Heart right ventricle (tissue), 16 donors: ENCODE measurements at regions not wholly inside any gene's neighbourhood (a gene's known extent, or its start where the extent isn't known, plus 50 kb on each side); places are given as distances from the start of the nearest gene placed in this dataset.
"Not testable (repeated sequence)": the region's sequence is repeated elsewhere in the genome, so short reads cannot be mapped to it uniquely, and the experiment has no call there.

Experiments used
- ATAC-seq, 8 donors: fragments of 200-7000 bp; cut with Tn5 transposase; one replicate each; pipeline ENCODE4 v1.9.1; 2020; ENCODE audit warnings: mild to moderate bottlenecking in 8 of 8, moderate library complexity in 8 of 8, moderate number of reproducible peaks in 1 of 8
- DNase-seq, 2 donors: peaks; one replicate each; pipeline ENCODE4 v3.0.0-alpha.2; 2020
- H3K27ac ChIP-seq, 10 donors: fragments of 200-600 bp; sonication (generic) in 2 of 10; one replicate each; pipeline versions ENCODE4 v1.5.0 to v1.8.0; 2020 to 2022; ENCODE audit warnings: mild to moderate bottlenecking in 3 of 10
- H3K27me3 ChIP-seq, 7 donors: fragments of 200-600 bp; one replicate each; pipeline ENCODE4 v1.8.0; 2021 to 2022; ENCODE audit warnings: mild to moderate bottlenecking in 2 of 7
- H3K36me3 ChIP-seq, 9 donors: fragments of 200-600 bp; sonication (generic) in 1 of 9; one replicate each; pipeline versions ENCODE4 v1.5.0 to v1.8.0; 2020 to 2022; ENCODE audit warnings: mild to moderate bottlenecking in 2 of 9
- H3K4me1 ChIP-seq, 9 donors: fragments of 200-600 bp; sonication (generic) in 1 of 9; one replicate each; pipeline versions ENCODE4 v1.5.0 to v1.8.0; 2020 to 2022; ENCODE audit warnings: mild to moderate bottlenecking in 4 of 9
- H3K4me3 ChIP-seq, 10 donors: fragments of 200-600 bp; sonication (generic) in 2 of 10; one replicate each; pipeline versions ENCODE4 v1.5.0 to v1.8.0; 2020 to 2022; ENCODE audit warnings: mild to moderate bottlenecking in 7 of 10, moderate library complexity in 2 of 10
- H3K9me3 ChIP-seq, 11 donors: fragments of 200-600 bp in 10 of 11; sonication (generic) in 2 of 11; one replicate each; pipeline versions ENCODE4 v1.5.0 to v1.8.0; 2013 to 2022; ENCODE audit warnings: mild to moderate bottlenecking in 2 of 11, control low read depth in 1 of 11, moderate library complexity in 1 of 11
- CTCF ChIP-seq, 9 donors: fragments of 200-600 bp; sonication (generic) in 2 of 9; IDR thresholded peaks; one replicate each; pipeline versions ENCODE4 v1.5.0 to v1.8.0; 2021 to 2022; ENCODE audit warnings: antibody characterized with exemption in 9 of 9, mild to moderate bottlenecking in 5 of 9, moderate library complexity in 1 of 9
- WGBS, 2 donors: extraction: QIAGEN DNeasy Blood & Tissue Kit; methylation state at CpG; one replicate each; pipeline ENCODE4 v1.1.7; 2013; ENCODE audit warnings: inconsistent platforms in 1 of 2; 5-methylcytosine and 5-hydroxymethylcytosine counted together
- intact Hi-C, 10 donors: fragments of 100-400 bp; cut with DNase I; formaldehyde crosslinking; loops; one replicate each; pipeline versions ENCODE4 v1.11.1 to v1.14.2; 2022
- donor health status: Arrhythmogenic right ventricular cardiomyopathy.
- donor health status: ischemic (EF 13 %, LVEDD 7.1; RV severe dilation, severe dysfunction).
- donor health status: healthy with polysubstance abuse.
- donor health status: DM: no; HTN: yes; CAD: no.
- donor health status: DM: no; HTN: no; CAD: no.
- donor health status: ischemic (EF 25% LVEDD 6.9; RV normal size, moderate dysfunction).
- donor health status: ischemic (EF 25% LVEDD 5.7; RV mildly dilated, moderate dysfunction).
- donor health status: healthy.
- donor health status: DM: yes; HTN: yes; CAD: no.
- donor health status: Ischemic cardiomyopathy.
- donor health status: ischemic (EF 35%, LVEDD 5.7; RV mildly dilated, moderate dysfunction).
- donor health status: nonischemic (EF 11% LVEDD 7.7; RV severe dilation, severe dysfunction).
- donor health status: DM: yes; HTN: yes; CAD: no.
- donor health status: PGD.
- donor health status: ischemic (EF 29% LVEDD 5.4; RV normal size, mild dysfunction).
- donor health status: nonischemic (EF 23%, LVEDD 6.1; RV moderate dilation, normal function).

DNA sequence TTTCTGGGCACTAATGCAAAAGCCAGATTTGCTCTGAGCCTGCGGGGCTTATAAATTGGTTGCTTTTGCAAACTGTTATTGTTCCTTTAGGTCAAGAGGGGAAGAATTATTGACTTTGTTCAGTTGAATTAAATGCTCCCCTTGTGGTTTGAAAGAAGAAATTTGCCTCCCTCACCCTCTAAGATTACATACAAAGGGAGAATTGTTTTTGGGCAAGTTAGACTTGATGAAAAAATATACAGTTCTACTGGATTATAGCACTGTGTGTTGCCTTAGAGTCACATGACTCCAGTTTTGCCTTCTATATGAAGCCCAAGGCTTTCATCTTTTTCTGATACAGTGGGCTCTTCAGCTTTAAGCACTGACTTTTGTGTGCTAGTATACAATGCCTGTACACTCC is 1265.8 kb upstream of the LRRTM3 start:
- ATAC-seq (no peak), DNase-seq (no peak)
- intact Hi-C loops = no loop called here
- TF ChIP-seq CTCF (IDR thresholded peaks at IDR 0.05) = no peak
- H3K27ac ChIP-seq = no peak overlapping the region
- H3K27me3 ChIP-seq = no peaks in the 10 kb centered on the region
- H3K4me3 ChIP-seq = no peak overlapping the region
- no peaks in the 10 kb centered on the region for H3K4me1 ChIP-seq
- 77 to 79% methylated on average over 1 of the region's 1 CpG for WGBS, 2 donors
- H3K36me3 ChIP-seq = no peaks in the 10 kb centered on the region
- H3K9me3 ChIP-seq = peaks cover 0 to 43% (median 5%) of the 10 kb centered on the region in 11 donors

- no peaks in the 10 kb centered on the region for H3K27me3 ChIP-seq
- no peak overlapping the region for H3K4me3 ChIP-seq
- intact Hi-C loops = no loop called here
- TF ChIP-seq CTCF (IDR thresholded peaks at IDR 0.05) = no peak
- ATAC-seq (no peak), DNase-seq (no peak)
- 70 to 83% methylated on average over 3 of the region's 3 CpGs for WGBS, 2 donors
- no peaks in the 10 kb centered on the region for H3K36me3 ChIP-seq
- H3K4me1 ChIP-seq = no peaks in the 10 kb centered on the region
- no peaks in the 10 kb centered on the region for H3K9me3 ChIP-seq
- no peak overlapping the region for H3K27ac ChIP-seq
Observed at GRCh38 chr10:65670087-65670486, 1255.7 kb upstream of the LRRTM3 start.

GRCh38 chr10:65670596-65670995 is 1255.2 kb upstream of the LRRTM3 start:
- DNase-seq, H3K4me1 ChIP-seq, H3K36me3 ChIP-seq, H3K27ac ChIP-seq, H3K9me3 ChIP-seq, intact Hi-C loops, H3K27me3 ChIP-seq, H3K4me3 ChIP-seq, ATAC-seq: not testable (repeated sequence)
- WGBS, 2 donors = 90 to 96% methylated on average over 1 of the region's 1 CpG

- Histone ChIP-seq H3K4me1 (no peaks in the 10 kb centered on the region), H3K4me3 (no peak overlapping the region), H3K9me3 (no peaks in the 10 kb centered on the region), H3K27me3 (no peaks in the 10 kb centered on the region), H3K36me3 (no peaks in the 10 kb centered on the region), H3K27ac (no peak overlapping the region)
- DNase-seq (no peak), ATAC-seq (no peak)
- intact Hi-C loops = no loop called here
- WGBS, 2 donors = 95 to 96% methylated on average over 7 of the region's 7 CpGs
- TF ChIP-seq CTCF (IDR thresholded peaks at IDR 0.05) = no peak
Observed at GRCh38 chr10:65675236-65675635, 1250.6 kb upstream of the LRRTM3 start.

GRCh38 chr10:65684896-65685295 is 1240.9 kb upstream of the LRRTM3 start:
- no peak for ATAC-seq
- H3K4me1 ChIP-seq = no peaks in the 10 kb centered on the region
- WGBS, 2 donors = 96 to 98% methylated on average over 2 of the region's 2 CpGs
- intact Hi-C loops = no loop called here
- H3K27me3 ChIP-seq = no peaks in the 10 kb centered on the region
- H3K4me3 ChIP-seq = no peak overlapping the region
- no peak for TF ChIP-seq CTCF (IDR thresholded peaks at IDR 0.05)
- no peak overlapping the region for H3K27ac ChIP-seq
- no peaks in the 10 kb centered on the region for H3K9me3 ChIP-seq
- H3K36me3 ChIP-seq = no peaks in the 10 kb centered on the region
- no peak for DNase-seq
